A673 (cell line): ENCODE measurements at regions not wholly inside any gene's neighbourhood (a gene's known extent, or its start where the extent isn't known, plus 50 kb on each side); places are given as distances from the start of the nearest gene placed in this dataset.

Experiments used
- EZH2 ChIP-seq: fragments of 200-600 bp; sonication (generic); IDR thresholded peaks from 2 replicates; pipeline ENCODE4 v1.6.1; 2017; ENCODE audit warnings: borderline replicate concordance, low read depth, mild to moderate bottlenecking, mixed read lengths, antibody characterized with exemption, low read length; ENCODE audit not compliant: poor library complexity, severe bottlenecking
- TF ChIP-seq, protein P1 (sequence below): fragments of 300-800, 200-600 bp; sonication (generic); conservative IDR thresholded peaks from 2 replicates; pipeline ENCODE4 v1.5.1; 2017; ENCODE audit warnings: low read depth, mild to moderate bottlenecking, antibody characterized with exemption, low read length, moderate library complexity, mixed read lengths

- TF ChIP-seq, protein P1, sequence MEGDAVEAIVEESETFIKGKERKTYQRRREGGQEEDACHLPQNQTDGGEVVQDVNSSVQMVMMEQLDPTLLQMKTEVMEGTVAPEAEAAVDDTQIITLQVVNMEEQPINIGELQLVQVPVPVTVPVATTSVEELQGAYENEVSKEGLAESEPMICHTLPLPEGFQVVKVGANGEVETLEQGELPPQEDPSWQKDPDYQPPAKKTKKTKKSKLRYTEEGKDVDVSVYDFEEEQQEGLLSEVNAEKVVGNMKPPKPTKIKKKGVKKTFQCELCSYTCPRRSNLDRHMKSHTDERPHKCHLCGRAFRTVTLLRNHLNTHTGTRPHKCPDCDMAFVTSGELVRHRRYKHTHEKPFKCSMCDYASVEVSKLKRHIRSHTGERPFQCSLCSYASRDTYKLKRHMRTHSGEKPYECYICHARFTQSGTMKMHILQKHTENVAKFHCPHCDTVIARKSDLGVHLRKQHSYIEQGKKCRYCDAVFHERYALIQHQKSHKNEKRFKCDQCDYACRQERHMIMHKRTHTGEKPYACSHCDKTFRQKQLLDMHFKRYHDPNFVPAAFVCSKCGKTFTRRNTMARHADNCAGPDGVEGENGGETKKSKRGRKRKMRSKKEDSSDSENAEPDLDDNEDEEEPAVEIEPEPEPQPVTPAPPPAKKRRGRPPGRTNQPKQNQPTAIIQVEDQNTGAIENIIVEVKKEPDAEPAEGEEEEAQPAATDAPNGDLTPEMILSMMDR, result no peak
- TF ChIP-seq EZH2, result no peak
Measured at GRCh38 chr11:28400331-28401100, 292.3 kb downstream of the METTL15 start.
